ENCODE measurements at regions not wholly inside any gene's neighbourhood (a gene's known extent, or its start where the extent isn't known, plus 50 kb on each side); places are given as distances from the start of the nearest gene placed in this dataset.

DNA sequence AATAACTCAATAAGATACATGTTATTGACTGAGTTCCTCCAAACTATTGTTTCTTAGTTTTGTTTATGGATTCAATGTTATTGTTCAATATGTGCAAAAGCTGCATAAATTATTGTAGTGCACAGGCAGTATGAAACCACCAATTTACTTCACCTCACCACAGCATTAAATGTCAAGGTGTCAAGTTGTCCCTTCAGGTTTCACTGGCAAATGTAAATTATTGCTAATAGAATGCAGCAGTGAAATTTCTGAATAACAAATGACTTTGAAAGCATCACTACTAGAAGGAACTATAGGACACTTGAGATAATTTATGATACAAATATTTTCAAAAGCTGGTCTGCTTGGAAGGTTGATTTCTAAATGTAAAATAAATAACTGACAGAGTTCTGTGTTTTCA, 116.4 kb upstream of the PTPRD start:
- no peak overlapping the region for H3K4ac ChIP-seq (ENCODE audit: low read depth, low read length)
- H3K9ac ChIP-seq (ENCODE audit: low read depth, low read length): no peak overlapping the region
- no peak overlapping the region for H3K4me2 ChIP-seq (ENCODE audit: low read depth, low read length)
- intact Hi-C loops (cut with micrococcal nuclease) (no loop called here), in situ Hi-C loops (cut with MboI; ENCODE audit: low sequenced_read_pairs) (no loop called here), dilution Hi-C loops (cut with HindIII; ENCODE audit: low sequenced_read_pairs, unreplicated experiment) (no loop called here)
- no peak overlapping the region for H4K91ac ChIP-seq (ENCODE audit: insufficient read depth, low read depth, low read length)
- no peak overlapping the region for H2AFZ ChIP-seq (replicated peaks; ENCODE audit: low read length, poor library complexity)
- H3K27me3 ChIP-seq (ENCODE audit: control insufficient read depth, insufficient read depth, low read length): no peaks in the 10 kb centered on the region
- H3K27ac ChIP-seq (ENCODE audit: insufficient read depth, low read length): no peak overlapping the region
- H3K14ac ChIP-seq (replicated peaks; ENCODE audit: low read depth, low read length): no peak overlapping the region
- no peaks in the 10 kb centered on the region for H3K9me1 ChIP-seq (ENCODE audit: insufficient read depth, low read length)
- H3K4me1 ChIP-seq (ENCODE audit: control insufficient read depth, insufficient read depth, low read length): no peaks in the 10 kb centered on the region
- H2BK120ac ChIP-seq (ENCODE audit: low read depth, low read length): no peak overlapping the region
- H2AK9ac ChIP-seq (replicated peaks; ENCODE audit: low read depth, low read length, poor library complexity): no peak overlapping the region
- H3K4me3 ChIP-seq (ENCODE audit: insufficient read depth, low read depth, low read length): no peak overlapping the region
- no peak overlapping the region for H2BK15ac ChIP-seq (ENCODE audit: low read depth, low read length)
- H2AK5ac ChIP-seq (ENCODE audit: low read depth, low read length): no peak overlapping the region
- no peak for ATAC-seq (ENCODE audit: low read depth)
- H2BK20ac ChIP-seq (ENCODE audit: low read depth, low read length): no peak overlapping the region
- H3K9me3 ChIP-seq (ENCODE audit: control insufficient read depth, insufficient read depth, low read length): no peaks in the 10 kb centered on the region
- no peak overlapping the region for H3K18ac ChIP-seq (ENCODE audit: low read depth, low read length)
- H4K5ac ChIP-seq (ENCODE audit: low read depth, low read length): no peak overlapping the region
- H3K36me3 ChIP-seq (ENCODE audit: control insufficient read depth, insufficient read depth, low read length): no peaks in the 10 kb centered on the region
- TF ChIP-seq MAZ (IDR thresholded peaks at IDR 0.05; ENCODE audit: borderline replicate concordance, low read depth, low read length) (no peak), RCOR1 (IDR thresholded peaks at IDR 0.05; ENCODE audit: insufficient replicate concordance, low read length) (no peak), BHLHE40 (IDR thresholded peaks at IDR 0.05; ENCODE audit: low read depth, low read length) (no peak), MAFK (IDR thresholded peaks at IDR 0.05; ENCODE audit: low read depth, low read length) (no peak), CHD1 (IDR thresholded peaks at IDR 0.05; ENCODE audit: low read depth, low read length) (no peak), SMC3 (IDR thresholded peaks at IDR 0.05; ENCODE audit: low read depth, low read length) (no peak), POLR2A (IDR thresholded peaks at IDR 0.05; ENCODE audit: low read depth, low read length) (no peak), RFX5 (IDR thresholded peaks at IDR 0.05; ENCODE audit: low read depth, low read length) (no peak), RAD21 (IDR thresholded peaks at IDR 0.05; ENCODE audit: low read length) (no peak)
- TF ChIP-seq, protein P1, sequence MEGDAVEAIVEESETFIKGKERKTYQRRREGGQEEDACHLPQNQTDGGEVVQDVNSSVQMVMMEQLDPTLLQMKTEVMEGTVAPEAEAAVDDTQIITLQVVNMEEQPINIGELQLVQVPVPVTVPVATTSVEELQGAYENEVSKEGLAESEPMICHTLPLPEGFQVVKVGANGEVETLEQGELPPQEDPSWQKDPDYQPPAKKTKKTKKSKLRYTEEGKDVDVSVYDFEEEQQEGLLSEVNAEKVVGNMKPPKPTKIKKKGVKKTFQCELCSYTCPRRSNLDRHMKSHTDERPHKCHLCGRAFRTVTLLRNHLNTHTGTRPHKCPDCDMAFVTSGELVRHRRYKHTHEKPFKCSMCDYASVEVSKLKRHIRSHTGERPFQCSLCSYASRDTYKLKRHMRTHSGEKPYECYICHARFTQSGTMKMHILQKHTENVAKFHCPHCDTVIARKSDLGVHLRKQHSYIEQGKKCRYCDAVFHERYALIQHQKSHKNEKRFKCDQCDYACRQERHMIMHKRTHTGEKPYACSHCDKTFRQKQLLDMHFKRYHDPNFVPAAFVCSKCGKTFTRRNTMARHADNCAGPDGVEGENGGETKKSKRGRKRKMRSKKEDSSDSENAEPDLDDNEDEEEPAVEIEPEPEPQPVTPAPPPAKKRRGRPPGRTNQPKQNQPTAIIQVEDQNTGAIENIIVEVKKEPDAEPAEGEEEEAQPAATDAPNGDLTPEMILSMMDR (conservative IDR thresholded peaks at IDR 0.05; ENCODE audit: low read depth, low read length): no peak
- H4K20me1 ChIP-seq (ENCODE audit: insufficient read depth, low read length): no peaks in the 10 kb centered on the region
- no peak overlapping the region for H2BK5ac ChIP-seq (ENCODE audit: low read depth, low read length, poor library complexity, severe bottlenecking)
- H3K23ac ChIP-seq (ENCODE audit: low read depth, low read length): no peak overlapping the region
- no TSS peak for BruUV-seq (replicated peaks)
- POLR2A ChIA-PET (ENCODE audit: unreplicated experiment): no interaction called here
- H4K8ac ChIP-seq (ENCODE audit: low read depth in 2 of 2, low read length in 2 of 2): no peak overlapping the region
- no peak overlapping the region for H3K56ac ChIP-seq (ENCODE audit: extremely low read depth, insufficient read depth, low read length)
- CTCF ChIA-PET: no interaction called here
- DNase-seq: no peak
- no peaks in the 10 kb centered on the region for H3K79me1 ChIP-seq (ENCODE audit: low read depth in 1 of 2, low read length in 2 of 2)

Data from IMR-90 (cell line).